ENCODE measurements at regions not wholly inside any gene's neighbourhood (a gene's known extent, or its start where the extent isn't known, plus 50 kb on each side); places are given as distances from the start of the nearest gene placed in this dataset.

DNA sequence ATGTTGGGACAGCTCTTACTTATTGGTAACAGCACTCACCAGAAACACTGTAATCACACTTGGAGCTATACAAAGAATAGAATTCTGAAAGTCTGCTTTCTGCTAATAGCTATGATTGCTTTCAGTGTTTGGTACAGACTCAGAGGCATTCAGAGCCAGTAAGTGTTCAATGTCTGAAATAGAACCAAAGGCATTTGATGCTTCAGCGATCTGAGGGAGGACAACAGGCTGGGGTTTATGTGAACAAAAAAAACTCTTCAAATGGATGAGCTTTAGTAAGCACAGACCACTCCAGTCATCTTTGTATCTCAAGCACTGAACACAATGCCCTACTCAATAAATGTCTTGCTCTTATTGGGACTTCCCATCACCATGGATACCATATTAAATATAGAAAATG lies 322.8 kb upstream of the GRM3 start:
- Histone ChIP-seq H3K4me3 (no peak overlapping the region), H3K36me3 (ENCODE audit: low read depth) (no peaks in the 10 kb centered on the region), H3K9me3 (no peaks in the 10 kb centered on the region), H3K4me1 (ENCODE audit: low read depth) (no peaks in the 10 kb centered on the region)
- intact Hi-C loops (cut with DNase I, micrococcal nuclease): no loop called here
- no peak for ATAC-seq
- no peak for DNase-seq
- TF ChIP-seq, protein P1, sequence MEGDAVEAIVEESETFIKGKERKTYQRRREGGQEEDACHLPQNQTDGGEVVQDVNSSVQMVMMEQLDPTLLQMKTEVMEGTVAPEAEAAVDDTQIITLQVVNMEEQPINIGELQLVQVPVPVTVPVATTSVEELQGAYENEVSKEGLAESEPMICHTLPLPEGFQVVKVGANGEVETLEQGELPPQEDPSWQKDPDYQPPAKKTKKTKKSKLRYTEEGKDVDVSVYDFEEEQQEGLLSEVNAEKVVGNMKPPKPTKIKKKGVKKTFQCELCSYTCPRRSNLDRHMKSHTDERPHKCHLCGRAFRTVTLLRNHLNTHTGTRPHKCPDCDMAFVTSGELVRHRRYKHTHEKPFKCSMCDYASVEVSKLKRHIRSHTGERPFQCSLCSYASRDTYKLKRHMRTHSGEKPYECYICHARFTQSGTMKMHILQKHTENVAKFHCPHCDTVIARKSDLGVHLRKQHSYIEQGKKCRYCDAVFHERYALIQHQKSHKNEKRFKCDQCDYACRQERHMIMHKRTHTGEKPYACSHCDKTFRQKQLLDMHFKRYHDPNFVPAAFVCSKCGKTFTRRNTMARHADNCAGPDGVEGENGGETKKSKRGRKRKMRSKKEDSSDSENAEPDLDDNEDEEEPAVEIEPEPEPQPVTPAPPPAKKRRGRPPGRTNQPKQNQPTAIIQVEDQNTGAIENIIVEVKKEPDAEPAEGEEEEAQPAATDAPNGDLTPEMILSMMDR (IDR thresholded peaks at IDR 0.05): no peak

DNA sequence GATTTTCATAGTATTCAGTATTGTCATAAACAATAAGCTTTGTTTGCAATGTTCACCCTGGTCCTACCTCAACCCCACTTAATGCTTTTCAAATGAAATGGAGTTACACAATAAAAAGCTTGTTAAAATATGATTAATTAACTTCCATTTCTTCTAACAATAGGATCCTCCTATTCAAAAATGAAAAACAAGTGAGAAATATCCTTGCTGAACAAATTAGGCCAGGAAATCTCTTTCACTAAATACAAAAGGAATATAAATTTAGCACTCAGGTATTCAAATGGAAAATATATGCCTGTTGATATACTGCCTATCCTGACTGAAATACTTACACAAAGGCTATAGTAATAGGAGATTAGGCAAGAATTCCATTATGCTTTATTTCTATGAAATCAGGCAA lies 323.4 kb upstream of the GRM3 start:
- no peaks in the 10 kb centered on the region for H3K4me1 ChIP-seq (ENCODE audit: low read depth)
- no peak overlapping the region for H3K4me3 ChIP-seq
- DNase-seq (no peak), ATAC-seq (no peak)
- H3K9me3 ChIP-seq: no peaks in the 10 kb centered on the region
- no peaks in the 10 kb centered on the region for H3K36me3 ChIP-seq (ENCODE audit: low read depth)
- intact Hi-C loops (cut with DNase I, micrococcal nuclease): no loop called here
- TF ChIP-seq, protein P1 (IDR thresholded peaks at IDR 0.05): no peak

DNA sequence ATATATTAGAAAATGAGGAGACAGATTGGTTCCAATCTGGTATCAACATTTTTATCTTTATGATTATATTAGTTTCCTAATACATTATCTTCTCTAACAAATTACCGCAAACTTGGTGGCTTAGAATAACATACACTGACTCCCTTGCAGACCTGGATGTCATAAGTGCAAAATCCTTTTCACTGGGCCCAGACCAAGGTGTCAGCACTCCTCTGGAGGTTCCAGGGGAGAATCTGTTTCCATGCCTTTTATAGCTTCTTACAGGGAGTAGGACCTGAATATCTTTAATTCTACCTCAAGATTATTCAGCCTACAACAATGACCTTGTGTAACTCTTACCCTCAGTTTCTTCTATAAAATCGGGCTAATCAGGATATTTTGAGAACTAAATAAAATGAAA lies 329.9 kb upstream of the GRM3 start:
- no peaks in the 10 kb centered on the region for H3K4me1 ChIP-seq (ENCODE audit: low read depth)
- ATAC-seq (no peak), DNase-seq (no peak)
- intact Hi-C loops (cut with DNase I, micrococcal nuclease): no loop called here
- no peaks in the 10 kb centered on the region for H3K36me3 ChIP-seq (ENCODE audit: low read depth)
- TF ChIP-seq, protein P1 (IDR thresholded peaks at IDR 0.05): no peak
- H3K4me3 ChIP-seq: no peak overlapping the region
- no peaks in the 10 kb centered on the region for H3K9me3 ChIP-seq

DNA sequence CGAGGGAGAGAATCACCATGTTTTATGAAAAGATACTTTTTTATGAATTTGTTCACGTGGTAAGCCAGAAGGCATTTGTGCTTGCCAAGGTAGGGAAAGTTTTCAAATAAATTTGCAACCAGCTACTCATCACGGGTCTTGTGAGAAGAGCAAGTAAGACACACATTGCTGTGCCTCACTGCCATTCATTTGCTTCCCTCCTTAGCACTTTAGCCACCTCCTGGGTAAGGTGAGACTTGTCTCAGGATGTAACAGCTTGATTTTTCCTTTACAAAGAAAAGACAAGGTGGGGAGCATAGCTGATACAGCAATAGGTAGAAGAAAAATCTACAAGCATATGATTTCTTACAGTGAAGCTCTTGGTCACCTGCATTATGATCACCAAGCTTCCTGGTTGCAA lies 342.4 kb upstream of the GRM3 start:
- intact Hi-C loops (cut with DNase I, micrococcal nuclease): no loop called here
- no peaks in the 10 kb centered on the region for H3K9me3 ChIP-seq
- H3K4me1 ChIP-seq (ENCODE audit: low read depth): no peaks in the 10 kb centered on the region
- H3K4me3 ChIP-seq: no peak overlapping the region
- DNase-seq (no peak), ATAC-seq (no peak)
- TF ChIP-seq, protein P1 (IDR thresholded peaks at IDR 0.05): no peak
- H3K36me3 ChIP-seq (ENCODE audit: low read depth): no peaks in the 10 kb centered on the region

DNA sequence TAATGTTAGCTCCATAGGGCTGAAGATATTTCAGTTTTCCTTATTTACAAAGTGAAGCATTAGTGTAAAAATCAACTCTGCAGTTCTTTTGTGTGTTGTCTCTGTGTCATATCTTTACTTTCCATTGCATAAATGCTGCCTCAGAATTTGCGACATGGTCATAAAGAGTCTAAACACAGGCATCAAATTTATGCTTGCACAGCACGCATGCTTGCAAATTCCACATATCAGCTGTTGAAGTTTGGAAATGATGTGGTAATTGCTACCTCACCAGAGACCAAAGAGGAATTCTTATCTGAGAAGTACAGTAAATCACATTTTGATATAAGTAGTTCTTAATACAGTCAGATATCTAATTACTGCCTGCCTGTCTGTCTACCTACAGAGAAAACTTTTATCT lies 348.2 kb upstream of the GRM3 start:
- no peaks in the 10 kb centered on the region for H3K36me3 ChIP-seq (ENCODE audit: low read depth)
- DNase-seq: no peak
- ATAC-seq: no peak
- intact Hi-C loops (cut with DNase I, micrococcal nuclease): no loop called here
- TF ChIP-seq, protein P1 (IDR thresholded peaks at IDR 0.05): no peak
- no peaks in the 10 kb centered on the region for H3K4me1 ChIP-seq (ENCODE audit: low read depth)
- no peak overlapping the region for H3K4me3 ChIP-seq
- H3K9me3 ChIP-seq: no peaks in the 10 kb centered on the region

DNA sequence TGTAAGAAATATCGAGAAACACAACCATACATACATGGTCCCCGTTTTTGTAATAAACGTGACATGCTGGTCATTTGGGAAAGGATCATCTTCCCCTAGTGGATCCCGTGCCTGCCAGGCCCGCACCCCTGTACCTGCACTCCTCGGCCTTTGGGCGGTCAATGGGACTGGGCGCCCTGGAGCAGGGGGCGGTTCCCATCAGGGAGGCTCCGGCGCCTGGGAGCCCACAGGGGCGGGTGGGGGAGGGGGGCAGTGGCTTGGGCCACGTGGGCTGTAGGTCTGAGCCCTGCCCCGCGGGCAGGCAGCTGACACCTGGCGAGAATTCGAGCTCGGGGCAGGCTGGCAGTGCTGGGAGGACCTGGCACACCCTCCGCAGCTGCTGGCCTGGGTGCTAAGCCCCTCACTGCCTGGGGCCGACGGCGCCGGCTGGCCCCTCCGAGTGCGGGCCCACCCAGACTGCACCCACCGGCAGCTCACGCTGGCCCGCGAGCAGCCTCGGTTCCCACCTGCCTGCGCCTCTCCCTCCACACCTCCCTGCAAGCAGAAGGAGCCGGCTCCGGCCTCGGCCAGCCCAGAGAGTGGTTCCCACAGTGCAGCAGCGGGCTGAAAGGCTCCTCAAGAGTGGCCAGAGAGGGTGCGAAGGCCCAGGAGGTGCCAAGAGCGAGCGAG lies 361.6 kb upstream of the GRM3 start:
- H3K36me3 ChIP-seq (ENCODE audit: low read depth): no peaks in the 10 kb centered on the region
- H3K9me3 ChIP-seq: peaks cover 6% of the 10 kb centered on the region
- ATAC-seq (no peak), DNase-seq (no peak)
- intact Hi-C loops (cut with DNase I, micrococcal nuclease): no loop called here
- no peak overlapping the region for H3K4me3 ChIP-seq
- TF ChIP-seq, protein P1 (IDR thresholded peaks at IDR 0.05): no peak
- H3K4me1 ChIP-seq (ENCODE audit: low read depth): no peaks in the 10 kb centered on the region
